HG02571 (cell line): ENCODE measurements at regions not wholly inside any gene's neighbourhood (a gene's known extent, or its start where the extent isn't known, plus 50 kb on each side); places are given as distances from the start of the nearest gene placed in this dataset.

Experiments
- ATAC-seq: cut with Tn5 transposase; IDR thresholded peaks from one replicate; pipeline ENCODE4 v1.9.1; 2021; ENCODE audit warnings: mild to moderate bottlenecking, moderate library complexity; ENCODE audit not compliant: unreplicated experiment

DNA sequence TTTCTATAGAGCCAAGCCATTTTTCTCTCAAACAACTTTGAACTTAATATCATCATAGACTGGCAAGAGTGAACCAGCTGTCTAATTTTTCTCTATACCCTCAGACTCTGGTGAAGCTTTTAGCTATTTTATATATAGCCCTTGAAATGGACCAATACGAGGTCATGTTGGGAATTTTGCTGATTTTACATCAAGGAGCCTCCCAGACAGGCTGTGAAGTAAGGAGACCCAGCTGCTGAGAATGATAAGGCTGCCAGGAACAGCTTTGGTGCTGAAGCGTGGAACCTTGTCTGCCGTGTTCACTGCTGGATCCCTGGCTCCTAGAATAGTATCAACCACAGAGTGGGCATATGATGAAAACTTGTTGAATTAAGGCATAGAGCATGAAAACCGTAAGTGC, 326.2 kb upstream of the NAV3 start:
- no peak for ATAC-seq

DNA sequence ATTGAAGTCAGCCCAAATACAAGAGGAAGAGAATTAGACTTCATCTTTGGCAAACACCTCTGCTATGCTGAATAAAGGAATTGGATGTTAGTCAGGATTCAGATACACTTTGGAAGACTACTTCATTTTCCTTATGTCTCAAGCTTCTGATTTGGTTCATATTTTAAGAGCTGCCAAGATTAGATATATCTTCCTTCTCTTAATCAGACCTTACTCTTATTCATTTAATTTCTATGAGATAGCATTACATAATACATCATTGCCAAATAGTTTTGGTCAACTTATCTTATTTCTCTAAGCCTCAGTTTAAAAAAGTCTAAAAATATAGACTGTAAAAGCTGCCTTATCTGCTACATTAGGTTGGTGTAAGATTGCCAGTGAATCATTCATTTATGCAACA, 330.6 kb upstream of the NAV3 start:
- ATAC-seq: no peak

DNA sequence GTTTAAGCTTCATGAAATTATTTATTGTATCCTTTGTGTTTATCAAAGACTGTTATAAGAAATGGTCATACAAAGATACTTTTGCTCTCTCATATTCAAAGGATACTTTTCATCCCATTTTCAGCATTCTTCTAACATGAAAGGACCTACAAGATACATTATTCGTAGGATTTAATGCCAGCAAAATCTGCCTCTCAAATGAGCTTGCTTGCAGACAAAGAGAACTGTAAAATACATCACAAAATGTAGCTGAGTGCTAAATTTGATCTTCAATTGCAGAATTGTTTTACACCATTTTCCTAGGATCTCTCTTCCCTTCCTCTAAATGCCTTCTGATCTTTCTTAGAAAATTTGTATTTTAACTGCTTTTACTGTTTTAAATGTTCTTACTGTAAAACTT, 333.0 kb upstream of the NAV3 start:
- ATAC-seq: no peak

DNA sequence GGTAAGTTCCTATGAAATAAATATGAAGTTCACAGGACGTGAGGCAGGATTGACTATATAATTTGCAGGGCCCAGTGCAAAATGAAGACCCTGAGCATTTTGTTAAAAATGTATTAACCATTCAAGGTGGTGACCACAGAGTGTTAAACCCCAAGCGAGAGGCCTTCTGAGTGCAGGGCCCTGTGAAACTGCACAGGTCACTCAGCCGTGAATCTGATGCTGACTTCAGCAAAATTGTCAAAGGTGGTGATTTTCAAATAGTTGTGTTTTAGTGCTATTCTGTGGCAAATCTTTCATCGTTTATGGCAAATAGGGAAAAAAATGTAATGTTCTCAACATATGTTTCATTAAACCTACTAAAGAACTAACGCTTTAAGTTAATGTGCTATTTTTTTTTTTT, 334.0 kb upstream of the NAV3 start:
- no peak for ATAC-seq

DNA sequence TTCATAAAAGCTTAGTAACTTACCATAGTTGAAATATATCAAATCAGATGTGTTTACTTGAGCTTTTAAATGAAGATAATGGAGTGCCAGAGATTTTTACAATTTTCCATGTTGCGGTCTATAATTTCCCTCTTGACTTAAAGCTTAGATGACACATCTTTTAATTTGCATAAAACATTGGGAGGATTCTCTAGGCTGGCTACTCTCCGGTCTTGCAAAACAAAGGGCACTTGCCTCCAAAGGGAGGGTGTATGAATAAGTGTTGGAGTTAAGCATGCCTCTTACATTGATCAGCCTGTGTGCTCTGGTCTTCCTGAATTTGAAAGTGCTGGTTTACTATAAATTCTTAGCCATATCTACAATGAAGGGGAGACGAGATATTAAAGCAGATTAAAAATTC, 336.4 kb upstream of the NAV3 start:
- ATAC-seq: no peak

DNA sequence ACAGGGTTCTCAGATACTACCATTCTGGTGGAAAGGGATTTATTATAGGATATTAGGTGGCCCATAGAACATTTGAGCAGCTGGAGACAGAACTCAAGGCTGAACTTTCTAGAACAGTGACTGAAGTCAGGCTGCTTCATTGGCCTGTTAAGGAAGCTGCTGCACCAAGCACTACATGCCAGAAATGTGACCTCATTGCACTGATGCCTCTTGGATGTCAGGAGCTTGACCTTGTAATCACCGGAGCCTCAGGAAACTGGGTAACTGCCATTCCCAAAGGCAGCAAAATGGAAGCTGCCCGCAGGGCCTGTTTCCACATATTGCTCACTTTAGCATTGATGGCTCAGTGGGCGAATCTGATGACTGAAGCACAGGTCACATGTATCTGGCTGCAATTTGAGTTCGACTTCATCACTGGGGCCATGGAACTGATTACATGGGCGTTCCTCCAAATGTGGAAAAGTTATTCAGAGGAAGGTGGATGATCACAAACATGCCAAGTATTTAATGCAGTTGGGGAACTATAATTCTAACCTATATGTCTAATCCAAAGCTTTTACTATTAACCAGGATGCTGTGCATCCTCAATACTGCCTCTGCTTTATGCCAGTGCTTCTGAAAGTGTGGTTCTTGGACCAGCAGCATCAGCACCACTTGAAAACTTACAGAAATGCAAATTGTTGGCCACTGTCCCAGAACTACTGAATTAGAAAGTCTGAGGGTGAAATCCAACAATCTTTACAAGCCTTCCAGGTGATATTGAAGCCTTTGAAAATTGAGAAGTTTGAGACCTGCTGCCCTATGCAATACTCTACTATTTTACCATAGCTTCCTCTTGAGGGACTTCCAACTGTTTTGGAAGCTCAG, 337.2 kb upstream of the NAV3 start:
- ATAC-seq: no peak

DNA sequence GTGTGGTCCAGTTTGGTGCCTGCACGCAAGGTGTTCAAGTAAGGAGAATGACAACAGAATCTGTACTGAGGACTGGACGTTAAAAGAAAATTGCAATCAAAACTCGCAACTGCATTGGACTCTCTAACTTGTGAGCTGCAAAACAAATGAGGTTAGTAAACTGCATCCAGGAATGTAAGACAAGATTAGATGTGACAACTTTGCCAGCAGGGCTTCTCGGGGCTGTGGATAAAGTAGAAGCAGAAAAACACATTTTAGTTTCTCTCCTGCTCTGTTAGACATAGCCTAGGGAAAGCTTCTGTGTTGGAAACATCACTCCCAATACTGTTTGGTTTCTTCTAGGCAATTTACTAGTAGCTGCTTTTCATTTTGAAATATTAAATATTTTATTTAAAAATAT, 338.2 kb upstream of the NAV3 start:
- no peak for ATAC-seq

DNA sequence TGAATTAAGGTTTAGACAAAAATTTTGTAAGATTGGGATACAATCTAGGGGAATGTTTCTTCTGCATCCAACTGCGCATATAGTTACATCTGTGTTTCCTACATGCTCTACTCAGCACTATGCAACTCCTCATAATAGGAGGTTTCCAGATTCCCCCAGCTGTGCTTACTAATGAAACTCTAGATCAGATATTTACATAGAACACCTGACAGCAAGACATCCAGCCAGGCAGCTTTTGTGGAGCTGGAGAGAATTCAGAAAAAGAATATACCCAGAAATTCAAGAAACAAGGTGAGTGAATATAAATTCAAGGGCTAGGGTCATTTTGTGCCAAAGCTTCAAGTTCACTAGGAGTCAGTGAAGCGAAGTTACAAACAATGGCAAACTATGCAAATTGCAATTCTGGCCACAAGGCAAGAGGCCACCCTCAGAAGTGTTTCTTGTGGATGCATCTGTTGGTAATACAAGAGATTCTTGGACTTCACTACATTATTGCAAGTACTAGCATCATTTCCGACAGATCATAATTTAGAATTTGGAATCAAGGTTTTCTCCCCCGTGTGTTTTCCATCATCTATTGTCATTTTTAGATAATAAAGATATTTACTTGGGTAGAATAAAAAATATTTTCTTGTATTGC, 341.2 kb upstream of the NAV3 start:
- ATAC-seq: no peak

DNA sequence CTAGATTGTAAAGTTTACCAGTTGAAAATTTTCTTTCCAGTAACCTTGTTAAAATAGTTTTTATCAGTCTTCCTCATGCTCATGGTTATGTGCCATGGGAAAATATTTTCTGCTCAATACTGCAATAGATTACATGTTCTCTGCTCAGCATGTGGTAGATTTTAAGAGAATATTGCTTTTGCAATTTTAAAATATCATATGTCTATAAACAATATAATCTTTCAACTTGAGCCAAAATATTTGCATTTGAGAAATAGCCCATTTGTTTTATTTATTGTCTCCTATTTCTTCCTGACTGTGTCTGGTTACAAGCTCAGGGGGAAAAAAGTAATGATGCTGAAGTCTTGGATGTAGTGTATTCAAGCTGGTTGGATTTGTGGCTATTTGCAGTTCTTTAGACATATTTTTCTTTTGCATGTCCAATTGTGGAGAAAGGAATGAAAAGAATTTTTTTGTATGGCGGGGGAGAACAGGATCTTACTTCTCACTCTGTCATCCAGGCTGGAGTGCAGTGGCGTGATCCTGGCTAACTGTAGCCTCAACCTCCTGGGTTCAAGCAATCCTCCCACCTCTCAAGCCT, 342.6 kb upstream of the NAV3 start:
- ATAC-seq: no peak

DNA sequence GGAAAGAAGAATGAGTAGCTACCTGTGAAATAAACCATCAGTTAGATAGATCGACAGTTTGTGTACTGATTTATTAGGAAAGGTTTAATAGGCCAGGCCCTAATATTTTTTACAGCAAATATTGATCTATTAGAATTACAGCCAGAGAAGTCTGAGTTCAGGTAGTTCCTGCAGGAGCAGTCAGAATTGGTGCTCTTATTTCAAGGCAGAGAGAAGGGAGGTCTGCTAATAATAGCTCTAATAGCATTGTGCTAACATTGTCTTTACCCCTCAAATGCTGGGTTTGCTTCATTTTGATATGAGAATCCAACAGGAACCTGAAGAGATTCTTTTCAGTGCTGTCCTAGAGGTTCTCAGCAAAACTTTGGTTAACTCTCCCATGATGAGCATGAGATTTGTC, 343.8 kb upstream of the NAV3 start:
- ATAC-seq: no peak

DNA sequence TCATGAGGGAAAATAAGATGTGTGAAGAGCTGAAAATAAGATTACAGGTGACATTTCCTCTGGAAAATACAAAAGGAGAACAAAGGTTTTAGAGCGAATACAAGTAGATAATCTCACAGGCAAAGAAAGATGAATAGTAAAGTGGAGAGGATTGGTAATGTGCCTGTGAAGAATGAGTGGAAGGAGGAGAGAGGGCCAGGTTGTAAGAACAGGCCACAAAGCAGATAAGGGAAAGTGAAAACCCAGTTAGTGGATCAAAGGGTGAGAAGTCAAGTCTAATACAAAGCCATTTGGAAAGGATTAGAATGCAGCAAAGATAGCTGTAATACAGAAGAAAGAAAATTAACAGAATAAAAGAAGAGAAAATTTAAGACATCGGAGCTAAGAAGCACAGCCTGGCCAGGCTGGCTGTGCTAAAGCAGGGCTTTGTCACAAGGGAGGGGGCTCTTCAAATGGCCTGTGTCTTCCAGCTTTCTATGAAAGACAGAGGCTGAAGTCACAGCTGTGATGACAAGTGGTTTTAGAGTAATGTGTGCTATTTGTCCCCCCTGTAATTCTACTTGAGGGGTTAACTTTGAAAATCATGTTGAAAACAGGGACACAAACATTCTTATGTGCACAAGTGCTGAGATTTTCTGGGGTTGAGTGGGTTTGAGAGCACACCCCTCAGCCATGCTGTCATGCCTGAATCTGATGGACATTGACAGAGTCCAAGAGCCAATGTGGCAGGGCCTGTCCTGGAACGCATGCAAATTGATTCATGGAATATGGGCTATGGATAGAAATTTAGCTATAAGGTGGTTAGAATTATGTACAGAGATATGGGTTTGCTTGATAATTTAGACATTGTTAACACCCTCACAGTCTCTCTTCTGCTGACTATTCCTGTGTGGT, 344.5 kb upstream of the NAV3 start:
- no peak for ATAC-seq

DNA sequence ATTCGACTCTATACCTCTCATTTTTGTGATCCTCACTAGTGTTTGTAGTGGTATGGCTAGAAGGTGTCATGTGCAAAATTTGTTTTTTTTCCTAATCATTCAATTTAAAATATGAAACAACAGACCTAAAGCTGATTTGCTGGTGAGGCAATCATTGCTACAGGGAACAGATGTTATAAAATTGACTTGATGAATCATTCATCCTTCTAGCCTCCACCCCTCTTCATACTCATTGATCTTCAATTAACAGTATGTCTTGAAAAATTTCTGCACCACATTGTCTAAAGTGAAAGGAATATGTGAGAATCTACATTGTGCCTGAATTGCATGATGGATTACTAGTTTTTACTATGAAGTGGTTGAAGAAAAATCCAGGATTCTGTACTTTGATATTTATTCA, 349.0 kb upstream of the NAV3 start:
- ATAC-seq: no peak

DNA sequence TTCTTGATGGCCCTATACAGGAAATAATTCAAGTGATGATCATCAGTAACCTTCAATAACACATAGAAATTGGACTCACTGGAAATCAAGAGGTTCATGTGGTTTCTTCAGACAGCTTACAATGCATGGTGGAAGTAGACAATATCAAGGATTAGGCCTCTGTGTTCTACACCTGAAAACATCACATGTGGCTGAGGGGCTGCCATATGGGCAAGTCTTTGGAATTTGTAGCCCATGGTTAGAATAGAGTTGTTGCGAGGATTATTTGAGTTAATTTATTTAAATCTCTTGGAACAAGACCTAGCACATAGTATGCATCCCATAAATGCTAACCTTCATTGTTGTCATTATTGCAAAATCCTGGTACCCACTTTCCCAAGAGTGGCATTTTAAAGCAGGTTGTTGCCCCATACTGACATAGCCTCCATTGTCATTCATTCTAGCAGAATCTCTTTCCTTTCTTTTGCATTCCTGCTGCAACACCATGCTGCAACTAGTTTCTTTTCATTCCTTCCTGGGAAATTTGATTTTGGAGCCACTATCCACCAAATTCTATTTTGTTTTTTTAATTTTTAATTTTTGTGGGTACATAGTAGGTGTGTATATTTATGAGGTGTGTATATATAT, 352.7 kb upstream of the NAV3 start:
- ATAC-seq: no peak

DNA sequence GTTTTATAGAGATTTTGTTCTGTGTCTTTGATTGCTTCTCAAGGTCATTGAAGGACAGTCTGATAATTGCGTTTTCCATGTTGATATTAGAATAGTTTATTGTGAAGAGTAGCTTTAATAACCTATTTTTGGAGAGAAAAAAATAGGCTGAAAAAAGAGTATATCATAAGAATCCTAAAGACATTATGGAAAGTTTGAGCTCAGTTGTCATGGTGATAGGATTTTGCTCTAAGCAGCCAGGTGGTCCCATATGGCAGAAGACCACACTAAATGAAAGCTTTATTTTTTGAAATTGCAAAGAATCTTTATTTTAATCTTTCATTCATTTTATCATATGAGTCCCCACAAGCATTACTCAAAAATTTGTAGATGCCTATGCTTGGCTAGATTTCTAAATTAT, 358.9 kb upstream of the NAV3 start:
- ATAC-seq: no peak

DNA sequence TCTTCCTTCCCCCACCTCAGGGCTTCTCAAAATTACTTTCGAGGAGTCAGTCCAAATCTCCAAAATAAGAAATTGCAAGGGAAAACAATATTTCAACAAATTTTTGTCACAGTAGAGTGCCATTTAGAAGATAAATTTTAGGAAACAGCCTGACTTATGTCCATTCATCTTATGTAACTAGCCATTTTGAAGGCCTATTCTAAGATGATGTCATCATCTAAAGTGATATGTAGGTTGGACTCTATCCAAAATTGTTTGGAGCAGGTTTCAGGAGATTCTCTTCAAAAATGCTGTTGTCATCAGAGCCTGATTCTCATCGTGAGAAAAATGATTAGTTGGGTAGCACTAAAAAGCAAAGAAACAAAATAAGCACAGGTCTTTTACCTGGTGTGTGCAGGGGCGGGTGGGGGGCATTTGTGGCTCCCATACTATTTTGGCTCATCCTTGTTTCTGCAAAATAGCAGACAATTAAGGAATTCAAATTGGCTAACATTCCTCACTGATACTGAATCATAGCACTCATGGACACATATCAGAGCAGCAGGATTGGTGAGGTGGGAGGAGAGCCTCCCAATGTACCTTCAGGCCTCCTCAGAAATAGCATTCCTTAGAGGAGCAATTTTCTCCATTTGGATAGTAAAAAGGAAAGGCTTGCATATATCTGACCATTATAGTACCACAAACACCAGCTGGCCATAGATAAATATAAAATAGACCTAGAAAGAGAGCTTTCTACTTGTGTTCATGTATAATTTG, 360.9 kb upstream of the NAV3 start:
- ATAC-seq: no peak

DNA sequence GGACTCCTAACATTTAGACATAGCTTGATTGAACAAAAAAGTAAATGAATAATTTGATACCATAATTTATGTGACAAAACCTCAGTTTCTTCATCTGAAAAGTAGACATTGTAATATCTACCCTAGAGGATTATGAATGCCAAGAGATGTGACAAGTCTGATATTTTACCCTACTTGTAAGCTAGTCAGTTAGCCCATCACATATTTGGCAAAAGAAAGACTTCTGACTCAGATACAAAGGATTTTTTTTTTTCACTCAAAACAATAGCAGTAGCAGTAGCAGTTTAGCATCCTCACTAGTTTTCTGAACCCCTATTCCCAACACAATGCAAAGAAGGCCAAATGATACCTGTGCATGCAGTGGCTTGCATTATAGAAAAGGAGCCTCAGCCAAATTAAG, 377.3 kb upstream of the E2F7 start:
- ATAC-seq: no peak

DNA sequence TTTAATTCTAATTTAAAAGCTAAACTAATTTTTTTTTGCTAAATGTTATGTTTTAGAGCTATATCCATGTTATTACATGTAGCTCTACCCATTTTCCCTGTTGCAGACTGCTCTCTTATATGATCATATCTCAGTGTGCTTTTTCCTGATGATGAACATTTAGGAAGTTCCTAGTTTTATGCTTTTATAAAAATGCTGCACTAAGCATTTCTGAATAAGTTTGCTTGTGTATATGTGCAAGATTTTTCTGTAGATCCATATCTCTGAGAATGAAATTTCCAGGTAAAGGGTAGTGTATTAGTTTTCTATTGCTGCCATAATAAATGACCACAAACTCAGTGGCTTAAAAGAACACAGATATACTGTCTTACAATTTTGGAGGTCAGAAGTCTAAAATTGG, 374.4 kb upstream of the E2F7 start:
- no peak for ATAC-seq

DNA sequence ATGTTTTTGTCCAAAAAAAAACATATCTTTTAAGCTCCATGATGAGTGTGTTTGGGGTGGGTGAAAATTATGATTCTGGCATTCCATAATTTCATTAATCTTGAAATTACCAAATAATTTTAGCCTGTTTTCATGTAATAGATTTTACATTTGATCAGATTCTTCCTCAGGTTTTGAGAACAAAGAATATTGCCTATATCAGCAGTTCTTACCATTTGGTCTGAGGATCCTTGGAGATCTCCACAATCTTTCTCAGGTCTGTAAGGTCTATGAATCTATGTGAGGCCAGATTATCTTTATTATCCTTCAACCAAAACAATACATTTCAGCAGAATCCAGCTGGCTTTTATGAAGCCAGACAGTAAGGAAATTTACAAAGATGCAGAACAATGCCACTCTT, 373.3 kb upstream of the E2F7 start:
- ATAC-seq: no peak

DNA sequence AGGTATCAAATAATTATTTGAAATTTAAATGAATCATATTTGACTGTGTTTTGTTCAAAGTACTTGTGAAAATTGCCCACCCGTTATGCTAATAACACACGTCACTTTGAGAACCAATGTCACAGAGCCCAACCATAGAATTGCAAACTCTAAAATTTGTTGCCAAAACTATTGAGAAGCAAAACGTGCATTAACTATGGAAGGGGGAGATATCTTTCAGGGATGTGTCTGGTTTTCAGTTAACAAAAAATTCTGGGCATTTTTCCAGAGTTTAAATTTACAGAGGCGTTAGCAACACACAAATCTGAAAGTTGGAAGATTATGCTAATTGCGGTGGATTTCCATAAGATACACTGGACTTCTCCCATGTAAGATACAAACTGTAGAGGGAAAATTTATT, 371.8 kb upstream of the E2F7 start:
- no peak for ATAC-seq

DNA sequence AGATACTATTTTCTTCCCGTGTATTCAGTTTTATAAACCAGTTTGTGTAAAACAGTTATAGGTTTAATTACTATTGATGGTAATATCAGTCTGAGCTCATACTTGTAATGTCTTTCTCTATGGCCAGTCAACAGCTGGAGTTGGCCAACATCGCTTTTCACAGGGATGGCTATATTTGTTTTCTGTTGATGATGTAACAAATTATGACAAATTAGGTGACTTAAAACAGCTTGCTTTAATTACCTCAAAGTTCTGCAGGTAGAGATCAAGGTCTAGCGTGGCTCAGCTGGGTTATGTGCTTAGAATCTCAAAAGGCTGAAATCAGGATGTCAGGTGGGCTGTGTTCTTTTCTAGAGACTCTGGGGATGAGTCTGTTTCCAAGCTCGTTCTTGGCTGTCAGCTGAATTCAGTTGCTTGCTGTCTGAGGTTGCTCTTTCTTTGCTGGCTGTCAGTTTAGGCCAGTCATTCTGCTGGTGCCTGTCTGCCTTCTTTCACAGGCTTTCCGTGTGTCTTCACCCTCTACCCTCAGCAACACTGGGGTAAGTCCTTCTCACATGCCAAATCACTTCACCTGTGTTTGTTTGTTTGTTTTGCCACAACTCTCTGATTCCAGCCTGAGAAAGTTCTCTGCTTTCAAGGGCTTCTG, 370.2 kb upstream of the E2F7 start:
- no peak for ATAC-seq
